COLO829 (cell line): ENCODE measurements at regions not wholly inside any gene's neighbourhood (a gene's known extent, or its start where the extent isn't known, plus 50 kb on each side); places are given as distances from the start of the nearest gene placed in this dataset.

Experiments
- DNase-seq: peaks from one replicate; pipeline ENCODE4 v3.0.0; 2012; ENCODE audit warnings: low spot score

DNA sequence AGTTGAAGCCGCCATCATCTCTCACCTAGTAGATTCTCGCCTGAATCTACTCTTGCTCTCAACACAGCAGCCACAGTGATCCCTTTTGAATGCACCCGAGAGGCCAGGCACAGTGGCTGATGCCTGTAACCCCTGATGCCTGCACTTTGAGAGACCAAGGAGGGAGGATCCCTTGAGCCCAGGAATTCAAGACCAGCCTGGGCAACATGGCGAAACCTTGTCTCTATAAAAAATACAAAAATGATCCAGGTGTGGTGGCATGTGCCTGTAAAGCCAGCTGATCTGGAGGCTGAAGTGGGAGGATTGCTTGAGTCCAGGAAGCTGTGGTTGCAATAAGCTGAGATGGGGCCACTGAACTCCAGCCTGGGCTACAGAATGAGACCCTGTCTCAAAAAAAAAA lies 60.3 kb upstream of the EML4 start:
- no peak for DNase-seq

DNA sequence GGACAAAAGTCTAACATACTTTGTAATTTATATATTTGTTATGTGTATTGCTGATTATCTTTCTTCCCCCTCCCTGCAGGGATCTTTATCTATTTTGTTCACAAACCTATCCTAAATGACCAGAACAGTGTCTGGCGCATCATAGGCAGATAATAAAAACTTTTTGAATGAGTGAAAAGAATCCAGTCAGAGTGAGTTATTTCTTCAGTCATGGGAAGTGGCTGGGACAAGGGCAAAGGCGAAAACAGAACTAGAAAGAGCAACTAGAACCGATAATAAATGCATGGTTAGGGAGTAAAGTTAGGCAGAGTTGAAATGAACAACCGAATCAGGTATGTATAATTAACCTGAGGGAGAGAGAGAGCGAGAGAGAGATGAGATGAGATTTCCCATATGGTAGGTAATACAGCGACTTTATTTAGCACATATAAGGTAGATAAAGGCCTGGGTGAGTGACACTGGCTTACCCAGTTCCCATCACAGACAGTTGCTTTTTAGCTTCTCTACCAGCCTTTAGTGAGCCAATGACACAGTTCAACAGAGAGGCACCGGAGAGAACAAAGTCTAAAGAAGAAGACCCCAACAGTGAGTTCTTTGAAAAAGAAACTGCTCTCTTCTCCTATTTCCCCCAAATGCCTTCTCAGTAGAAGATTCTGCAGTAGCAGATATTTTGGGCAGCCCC lies 59.1 kb upstream of the EML4 start:
- no peak for DNase-seq

DNA sequence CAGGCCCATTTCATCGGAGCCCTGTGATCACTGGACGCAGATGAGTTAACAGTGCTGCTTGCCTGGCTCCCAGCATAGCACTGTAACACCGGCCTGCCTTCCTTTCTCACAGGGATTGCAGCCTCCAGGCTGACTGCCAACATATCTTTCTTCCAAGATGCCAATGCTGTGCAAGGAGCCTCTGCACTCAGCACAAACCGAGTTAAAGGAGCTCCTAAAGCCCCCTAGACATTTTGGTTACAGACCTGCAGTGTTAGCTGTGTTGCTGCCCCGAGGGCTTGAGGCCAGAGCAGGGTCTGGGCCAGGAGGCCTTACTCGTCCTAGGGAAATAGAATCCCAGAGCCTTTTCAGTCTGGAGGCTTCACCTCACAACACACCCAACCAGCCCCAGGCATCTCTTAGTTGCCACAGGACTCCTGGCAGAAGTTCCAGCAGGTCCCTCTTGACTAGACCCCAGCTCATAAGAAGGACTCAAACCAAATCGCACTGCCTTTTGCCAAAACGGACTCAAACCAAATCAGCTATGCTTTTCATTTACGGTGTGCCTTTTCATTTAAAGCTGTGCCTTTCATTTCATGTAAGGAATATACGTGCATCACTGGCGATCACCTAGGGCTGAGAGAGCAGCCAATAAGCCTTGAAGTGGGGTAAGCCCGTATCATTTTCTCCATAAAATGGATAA lies 58.4 kb upstream of the EML4 start:
- no peak for DNase-seq

DNA sequence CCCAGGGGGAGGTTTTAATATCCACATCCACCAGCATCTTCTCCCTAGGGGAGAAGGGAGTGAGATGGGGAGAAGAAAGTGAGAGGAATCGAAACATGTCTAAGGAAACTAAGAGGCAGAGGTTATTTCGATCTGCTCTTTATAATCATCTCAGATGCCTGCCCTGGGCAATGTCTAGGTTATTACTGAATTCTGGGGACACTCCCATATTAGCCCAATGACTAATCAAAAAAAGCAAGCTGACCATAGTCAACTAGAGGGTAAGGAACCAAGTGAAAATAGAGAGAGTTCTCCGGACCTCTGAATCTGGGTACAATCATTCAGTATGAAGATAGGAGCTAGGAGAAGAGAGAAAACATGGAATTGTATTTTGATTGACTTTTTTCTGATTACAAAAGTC lies 56.7 kb upstream of the EML4 start:
- DNase-seq: no peak

DNA sequence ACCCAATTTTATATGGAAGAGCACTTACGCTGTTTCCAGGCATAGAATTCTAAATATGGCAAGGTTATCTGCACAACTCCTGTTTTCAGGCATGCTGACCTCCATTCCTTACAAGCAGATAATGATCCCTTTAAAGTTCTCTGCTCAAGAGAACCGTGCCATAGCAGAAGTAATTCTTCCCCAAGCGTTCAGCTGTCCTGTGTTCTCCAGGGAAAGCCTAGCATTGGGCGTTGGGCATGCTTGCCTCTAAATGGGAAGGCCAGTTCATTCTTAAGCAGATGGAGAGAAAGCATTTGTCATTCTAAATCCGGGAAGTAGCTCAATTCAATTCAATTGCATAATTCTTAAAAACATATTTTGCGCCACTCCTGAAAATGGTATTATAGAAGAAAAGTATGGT lies 55.7 kb upstream of the EML4 start:
- DNase-seq: no peak

DNA sequence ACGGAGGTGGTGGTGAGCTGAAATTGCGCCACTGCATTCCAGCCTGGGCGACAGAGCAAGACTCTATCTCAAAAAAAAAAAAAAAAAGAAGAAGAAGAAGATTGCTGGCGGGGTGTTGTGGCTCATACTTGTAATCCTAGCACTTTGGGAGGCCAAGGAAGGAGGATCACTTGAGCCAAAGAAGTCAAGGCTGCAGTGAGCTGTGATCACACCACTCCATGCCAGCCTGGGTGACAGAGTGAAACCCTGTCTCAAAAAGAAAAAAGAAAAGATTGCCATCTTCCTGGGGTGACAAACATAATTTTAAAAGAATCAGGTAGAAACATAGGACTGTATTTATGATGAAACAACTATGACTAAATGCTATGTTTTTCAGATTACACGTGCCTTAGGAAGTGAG lies 55.1 kb upstream of the EML4 start:
- DNase-seq: no peak

DNA sequence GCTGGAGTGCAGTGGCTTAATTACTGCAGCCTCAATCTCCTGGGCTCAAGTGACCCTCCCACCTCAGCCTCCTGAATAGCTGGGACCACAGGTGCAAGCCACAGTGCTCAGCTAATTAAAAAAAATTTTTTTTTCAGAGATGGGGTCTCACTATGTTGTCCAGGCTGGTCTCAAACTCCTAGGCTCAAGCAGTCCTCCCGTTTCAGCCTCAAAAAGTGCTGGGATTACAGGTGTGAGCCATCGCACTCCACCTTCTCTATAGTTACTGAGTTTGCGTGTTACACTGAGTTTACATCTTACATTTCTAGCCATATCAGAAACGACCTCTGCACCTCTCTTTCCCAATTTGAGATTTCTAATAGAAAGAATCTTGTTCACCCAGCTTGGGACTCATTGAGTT lies 53.6 kb upstream of the EML4 start:
- no peak for DNase-seq

DNA sequence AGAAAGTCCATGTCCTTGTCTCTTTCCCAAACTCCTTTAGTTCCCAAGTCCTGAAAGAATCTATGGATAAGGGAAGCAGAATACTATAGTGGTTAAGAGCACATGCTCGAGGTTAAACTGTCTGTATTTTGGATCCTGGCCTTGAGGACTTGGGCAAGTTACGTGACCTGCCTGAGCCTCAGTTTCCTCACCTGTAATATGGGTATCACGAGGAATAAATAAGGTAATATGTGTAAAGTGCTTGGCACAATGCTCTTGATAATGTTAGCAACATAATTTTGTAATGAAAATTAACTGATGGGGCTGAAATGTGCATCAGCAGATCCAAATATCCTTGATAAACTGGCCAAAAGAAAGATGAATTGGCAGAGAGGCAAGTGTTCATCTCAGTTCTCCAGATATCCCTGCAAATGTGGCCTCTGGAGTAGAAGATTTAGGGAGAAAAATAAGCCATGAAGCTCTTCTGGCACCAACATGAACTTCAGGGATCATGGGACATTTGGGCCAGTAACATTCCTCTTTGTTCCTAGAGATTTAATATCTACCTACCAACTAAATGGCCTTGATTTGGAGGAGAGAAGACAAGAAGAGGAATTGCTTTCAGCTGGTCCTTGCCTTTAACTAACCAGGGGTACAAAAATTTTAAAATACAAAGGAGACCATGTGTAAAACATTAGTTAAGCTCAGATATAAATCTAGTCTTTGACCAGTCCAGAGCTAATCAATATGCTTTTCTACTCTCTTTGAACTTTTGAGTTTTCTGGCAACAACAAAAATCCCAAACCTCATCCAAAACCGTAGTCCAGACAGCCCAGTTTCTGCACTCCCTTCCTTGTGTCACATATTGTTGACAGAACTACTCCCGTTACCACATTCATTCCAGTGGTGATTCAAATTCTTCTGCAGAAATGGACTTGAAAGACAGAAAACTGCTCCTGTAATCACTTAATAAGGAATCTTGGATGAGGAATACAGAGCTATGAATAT lies 52.7 kb upstream of the EML4 start:
- no peak for DNase-seq

DNA sequence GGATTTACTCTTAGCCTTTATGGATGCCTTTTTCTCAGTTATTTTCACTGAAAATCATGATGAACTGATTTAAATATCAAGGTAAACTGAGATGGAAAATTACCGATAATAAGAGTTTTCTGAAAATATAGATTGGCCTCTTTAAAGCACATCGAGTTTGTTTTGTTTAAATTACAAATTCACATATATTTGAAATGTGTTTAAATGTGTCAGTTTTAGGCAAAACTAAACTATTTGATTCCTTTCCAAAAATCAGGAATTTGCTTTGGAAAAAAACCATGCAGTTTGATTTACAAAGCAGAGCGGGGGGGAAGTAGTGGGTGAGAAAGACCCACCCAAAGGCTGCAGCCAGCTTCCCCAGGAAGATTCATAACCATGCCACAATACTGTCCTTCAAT lies 52.0 kb upstream of the EML4 start:
- no peak for DNase-seq

DNA sequence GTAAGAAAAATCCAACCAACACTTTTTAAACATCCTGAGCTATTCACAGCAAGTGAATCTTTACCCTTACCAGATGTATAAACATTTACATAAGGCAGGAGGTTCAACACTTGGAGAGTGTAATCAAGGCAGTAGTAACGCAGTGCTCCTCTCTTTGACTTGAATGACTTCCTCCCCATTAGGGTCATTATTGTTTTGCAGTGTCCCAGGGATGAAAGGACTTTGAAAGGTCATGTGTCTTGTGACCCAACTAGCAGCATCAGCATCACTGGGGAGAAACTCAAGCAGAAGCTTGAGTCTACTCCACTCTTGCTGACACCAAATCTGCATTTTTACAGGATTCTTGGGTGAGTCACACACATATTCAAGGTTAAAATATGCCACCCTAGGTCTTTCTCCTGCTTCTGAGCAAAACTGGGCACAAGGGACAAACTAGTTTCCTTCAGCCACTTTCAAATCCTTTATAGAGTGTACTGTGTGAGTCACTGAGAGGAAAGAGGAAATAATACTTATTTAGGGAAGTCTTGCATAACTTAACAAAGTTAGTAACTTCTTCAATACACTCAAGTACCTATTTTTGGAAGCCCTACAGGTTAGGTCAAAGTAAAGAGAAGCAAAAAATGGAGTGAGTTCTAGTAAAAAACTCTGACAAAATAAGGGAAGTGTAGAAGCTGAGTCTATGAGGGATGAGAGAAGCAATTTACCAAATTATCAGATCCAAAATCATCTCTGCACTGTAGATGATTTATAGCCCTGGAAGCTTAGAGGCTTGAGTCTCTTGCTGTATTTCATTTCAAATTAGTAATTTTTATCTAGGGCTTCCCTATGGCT lies 51.0 kb upstream of the EML4 start:
- DNase-seq: peak; percentile 52

DNA sequence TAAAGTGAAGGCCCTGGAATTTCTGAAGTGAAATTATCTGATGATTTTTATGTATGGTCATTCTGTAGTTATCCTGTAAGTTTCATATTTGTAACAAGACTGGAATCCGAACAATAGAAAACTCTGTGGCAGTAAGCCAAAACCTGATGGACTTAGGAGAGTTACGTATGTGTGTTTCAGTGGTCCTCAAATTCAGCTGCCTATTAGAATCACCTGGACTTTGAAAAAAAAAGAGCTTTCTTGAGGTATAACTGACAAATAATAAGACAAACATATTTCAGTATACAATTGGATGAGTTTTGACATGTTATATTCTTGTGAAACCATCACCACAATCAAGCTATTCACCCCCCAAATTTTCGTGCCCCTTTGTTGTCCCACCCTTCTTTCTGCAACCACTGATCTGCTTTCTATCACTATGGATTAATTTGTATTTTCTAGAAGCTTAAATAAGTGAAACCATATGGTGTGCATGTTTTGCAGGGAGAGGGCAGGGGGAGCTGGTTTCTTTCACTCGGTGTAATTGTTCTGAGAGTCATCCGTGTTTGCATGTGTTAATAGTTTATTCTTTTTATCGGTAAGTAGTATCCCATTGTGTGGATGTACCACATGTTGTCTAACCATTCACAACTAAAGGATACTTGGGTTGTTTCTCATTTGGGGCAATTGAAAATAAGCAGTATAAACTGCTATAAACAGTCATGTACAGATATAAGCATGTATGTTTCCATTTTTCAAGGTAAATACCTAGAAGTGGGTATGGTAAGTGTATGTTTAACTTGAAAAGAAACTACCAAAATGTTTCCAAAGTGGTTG lies 50.2 kb upstream of the EML4 start:
- DNase-seq: no peak
